ENCODE measurements at regions not wholly inside any gene's neighbourhood (a gene's known extent, or its start where the extent isn't known, plus 50 kb on each side); places are given as distances from the start of the nearest gene placed in this dataset.

DNA sequence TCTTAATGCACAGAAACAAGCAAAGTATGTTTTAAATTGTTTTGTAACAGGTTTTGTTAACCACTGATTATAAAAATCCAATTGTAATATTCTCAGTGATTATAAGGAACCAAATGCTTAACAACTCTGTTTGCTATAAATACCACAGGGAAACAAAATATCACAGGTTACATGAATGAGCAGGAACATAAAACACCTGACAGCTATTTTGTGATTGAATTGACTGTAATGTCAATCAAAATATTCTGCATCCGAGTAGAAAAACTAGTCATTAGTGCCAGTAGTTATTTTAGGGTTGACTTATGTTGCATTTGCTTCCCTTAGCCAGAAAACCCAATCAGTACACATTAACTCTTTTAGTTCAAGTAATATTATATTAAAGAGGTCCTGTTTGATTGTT, 1707.8 kb upstream of the ACO1 start:
- H3K27me3 ChIP-seq (ENCODE audit: control insufficient read depth, insufficient read depth, low read length), result no peaks in the 10 kb centered on the region
- H3K4me3 ChIP-seq (ENCODE audit: low read depth, low read length), result no peak overlapping the region
- TF ChIP-seq CTCF (IDR thresholded peaks at IDR 0.05; ENCODE audit: insufficient read depth, low read length, poor library complexity, severe bottlenecking), result no peak
- no peaks in the 10 kb centered on the region for H3K36me3 ChIP-seq (ENCODE audit: control insufficient read depth, insufficient read depth, low read length)
- no peak for DNase-seq (ENCODE audit: low read depth)

GRCh38 chr9:30677221-30677620, 1707.2 kb upstream of the ACO1 start:
- DNase-seq (ENCODE audit: low read depth), result peak; percentile 26
- no peak for TF ChIP-seq CTCF (IDR thresholded peaks at IDR 0.05; ENCODE audit: insufficient read depth, low read length, poor library complexity, severe bottlenecking)
- no peak overlapping the region for H3K4me3 ChIP-seq (ENCODE audit: low read depth, low read length)
- no peaks in the 10 kb centered on the region for H3K36me3 ChIP-seq (ENCODE audit: control insufficient read depth, insufficient read depth, low read length)
- no peaks in the 10 kb centered on the region for H3K27me3 ChIP-seq (ENCODE audit: control insufficient read depth, insufficient read depth, low read length)

- TF ChIP-seq CTCF (IDR thresholded peaks at IDR 0.05; ENCODE audit: insufficient read depth, low read length, poor library complexity, severe bottlenecking), result no peak
Measured at GRCh38 chr9:30688801-30689200, 1695.6 kb upstream of the ACO1 start.

DNA sequence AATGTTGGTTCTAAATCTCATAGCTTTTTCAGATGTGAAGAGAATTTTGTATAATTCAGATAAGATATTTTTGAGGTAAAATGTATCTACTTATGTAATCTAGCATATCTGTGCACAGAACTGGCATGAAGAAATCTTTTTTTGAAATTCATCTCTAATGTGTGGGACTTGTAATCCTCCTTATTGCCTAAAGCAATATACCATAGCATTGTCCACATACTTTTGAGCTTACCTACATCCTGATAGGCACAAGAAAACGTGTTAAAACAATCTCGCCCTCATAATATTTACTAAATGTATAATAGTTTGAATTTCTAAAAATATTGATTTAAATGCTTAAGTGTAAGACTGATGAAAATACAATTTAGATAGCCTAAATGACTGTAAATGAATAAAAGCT, 1686.5 kb upstream of the ACO1 start:
- H3K4me3 ChIP-seq (ENCODE audit: low read depth, low read length), result no peak overlapping the region

More at GRCh38 chr9:30688801-30689200, 1695.6 kb upstream of the ACO1 start:
- no peak for DNase-seq (ENCODE audit: low read depth)
- Histone ChIP-seq H3K4me3 (ENCODE audit: low read depth, low read length) (no peak overlapping the region), H3K36me3 (ENCODE audit: control insufficient read depth, insufficient read depth, low read length) (no peaks in the 10 kb centered on the region), H3K27me3 (ENCODE audit: control insufficient read depth, insufficient read depth, low read length) (no peaks in the 10 kb centered on the region)

DNA sequence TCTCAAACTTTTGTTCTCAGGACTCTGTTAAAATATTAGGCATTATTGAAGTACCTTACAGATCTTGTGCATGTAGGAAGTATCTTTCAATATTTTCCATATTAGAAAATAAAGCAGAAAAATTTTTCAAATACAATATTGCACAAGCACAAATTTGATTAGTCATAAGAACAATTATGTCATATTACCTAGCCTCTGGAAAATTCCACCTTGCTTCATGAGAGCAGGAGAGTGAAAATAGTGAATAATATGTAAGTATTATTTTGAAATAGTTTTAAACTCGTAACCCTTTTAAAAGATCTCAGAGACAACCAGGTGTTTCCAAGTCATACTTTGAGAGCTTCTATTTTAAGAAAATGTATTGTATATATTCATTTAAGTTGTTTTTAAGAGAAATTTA, 1672.9 kb upstream of the ACO1 start:
- no peak for DNase-seq (ENCODE audit: low read depth)
- Histone ChIP-seq H3K27me3 (ENCODE audit: control insufficient read depth, insufficient read depth, low read length) (no peaks in the 10 kb centered on the region), H3K36me3 (ENCODE audit: control insufficient read depth, insufficient read depth, low read length) (no peaks in the 10 kb centered on the region), H3K4me3 (ENCODE audit: low read depth, low read length) (no peak overlapping the region)
- no peak for TF ChIP-seq CTCF (IDR thresholded peaks at IDR 0.05; ENCODE audit: insufficient read depth, low read length, poor library complexity, severe bottlenecking)

More for the DNA sequence above, 1686.5 kb upstream of the ACO1 start:
- no peak for DNase-seq (ENCODE audit: low read depth)
- Histone ChIP-seq H3K36me3 (ENCODE audit: control insufficient read depth, insufficient read depth, low read length) (no peaks in the 10 kb centered on the region), H3K27me3 (ENCODE audit: control insufficient read depth, insufficient read depth, low read length) (no peaks in the 10 kb centered on the region)
- no peak for TF ChIP-seq CTCF (IDR thresholded peaks at IDR 0.05; ENCODE audit: insufficient read depth, low read length, poor library complexity, severe bottlenecking)

DNA sequence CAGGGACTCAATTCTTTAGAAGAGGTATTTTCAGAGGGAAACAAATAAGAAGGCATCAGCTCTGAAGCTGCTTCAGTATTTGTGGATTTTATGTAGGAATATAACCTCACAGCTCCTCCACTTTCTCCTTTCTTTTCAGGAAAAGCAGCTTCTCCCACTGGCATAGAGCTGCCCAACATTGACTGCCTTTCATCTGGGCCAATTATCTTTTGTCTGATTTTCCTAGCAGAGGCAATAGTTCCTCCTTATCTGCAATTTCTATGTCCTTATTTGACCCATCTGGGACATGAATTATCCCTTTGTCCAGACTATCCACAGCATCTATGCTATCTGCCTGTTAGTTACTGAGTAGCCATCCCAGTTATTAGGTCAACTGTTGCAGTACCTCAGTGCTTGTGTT, 1671.2 kb upstream of the ACO1 start:
- H3K36me3 ChIP-seq (ENCODE audit: control insufficient read depth, insufficient read depth, low read length), result no peaks in the 10 kb centered on the region
- no peak for DNase-seq (ENCODE audit: low read depth)
- no peak for TF ChIP-seq CTCF (IDR thresholded peaks at IDR 0.05; ENCODE audit: insufficient read depth, low read length, poor library complexity, severe bottlenecking)

More for the DNA sequence above, 1671.2 kb upstream of the ACO1 start:
- Histone ChIP-seq H3K4me3 (ENCODE audit: low read depth, low read length) (no peak overlapping the region), H3K27me3 (ENCODE audit: control insufficient read depth, insufficient read depth, low read length) (no peaks in the 10 kb centered on the region)

Data from kidney epithelial cell (primary cell).